ENCODE measurements at regions not wholly inside any gene's neighbourhood (a gene's known extent, or its start where the extent isn't known, plus 50 kb on each side); places are given as distances from the start of the nearest gene placed in this dataset.
"Not testable (repeated sequence)": the region's sequence is repeated elsewhere in the genome, so short reads cannot be mapped to it uniquely, and the experiment has no call there.

GRCh38 chr1:105437847-105438246, 1618.6 kb upstream of the PRMT6 start:
- Histone ChIP-seq H3K4me3 (no peak overlapping the region), H3K36me3 (no peaks in the 10 kb centered on the region), H3K9me3 (no peaks in the 10 kb centered on the region), H3K27me3 (no peaks in the 10 kb centered on the region), H3K4me1 (no peaks in the 10 kb centered on the region), H3K27ac (no peak overlapping the region)
- DNase-seq (ENCODE audit: extremely low spot score in 2 of 2) = no peak
- intact Hi-C loops (cut with DNase I) = no loop called here
- TF ChIP-seq CTCF (IDR thresholded peaks at IDR 0.05) = no peak

- H3K9me3 ChIP-seq = no peaks in the 10 kb centered on the region
Observed at GRCh38 chr1:105442901-105443300, 1613.6 kb upstream of the PRMT6 start.

GRCh38 chr1:105459759-105460158, 1596.7 kb upstream of the PRMT6 start:
- Histone ChIP-seq H3K27me3 (no peaks in the 10 kb centered on the region), H3K9me3 (no peaks in the 10 kb centered on the region), H3K4me3 (no peak overlapping the region), H3K27ac (no peak overlapping the region), H3K36me3 (no peaks in the 10 kb centered on the region), H3K4me1 (no peaks in the 10 kb centered on the region)
- intact Hi-C loops (cut with DNase I) = no loop called here
- TF ChIP-seq POLR2AphosphoS5 (IDR thresholded peaks at IDR 0.05; ENCODE audit: insufficient read depth in 1 of 2, low read depth in 1 of 2) (no peak), CTCF (IDR thresholded peaks at IDR 0.05) (no peak), POLR2A (IDR thresholded peaks at IDR 0.05) (no peak)
- DNase-seq (ENCODE audit: extremely low spot score in 2 of 2) = no peak

More at GRCh38 chr1:105442901-105443300, 1613.6 kb upstream of the PRMT6 start:
- Histone ChIP-seq H3K4me3 (no peak overlapping the region), H3K27me3 (no peaks in the 10 kb centered on the region), H3K27ac (no peak overlapping the region), H3K4me1 (no peaks in the 10 kb centered on the region), H3K36me3 (no peaks in the 10 kb centered on the region)
- intact Hi-C loops (cut with DNase I) = no loop called here
- TF ChIP-seq POLR2A (IDR thresholded peaks at IDR 0.05) = no peak
- TF ChIP-seq CTCF (IDR thresholded peaks at IDR 0.05) = no peak
- no peak for TF ChIP-seq POLR2AphosphoS5 (IDR thresholded peaks at IDR 0.05; ENCODE audit: insufficient read depth in 1 of 2, low read depth in 1 of 2)
- DNase-seq (ENCODE audit: extremely low spot score in 2 of 2) = no peak

- Histone ChIP-seq H3K36me3 (no peaks in the 10 kb centered on the region), H3K27ac (no peak overlapping the region), H3K4me3 (no peak overlapping the region), H3K4me1 (no peaks in the 10 kb centered on the region), H3K9me3 (no peaks in the 10 kb centered on the region), H3K27me3 (no peaks in the 10 kb centered on the region)
- DNase-seq (ENCODE audit: extremely low spot score in 2 of 2) = no peak
- TF ChIP-seq CTCF (IDR thresholded peaks at IDR 0.05) (no peak), POLR2AphosphoS5 (IDR thresholded peaks at IDR 0.05; ENCODE audit: insufficient read depth in 1 of 2, low read depth in 1 of 2) (no peak), POLR2A (IDR thresholded peaks at IDR 0.05) (no peak)
- intact Hi-C loops (cut with DNase I) = no loop called here
Observed at GRCh38 chr1:105462308-105462707, 1594.2 kb upstream of the PRMT6 start.

GRCh38 chr1:105467549-105467948, 1588.9 kb upstream of the PRMT6 start:
- H3K27me3 ChIP-seq = no peaks in the 10 kb centered on the region
- intact Hi-C loops (cut with DNase I) = no loop called here

GRCh38 chr1:105470541-105470940, 1585.9 kb upstream of the PRMT6 start:
- intact Hi-C loops (cut with DNase I); H3K4me1 ChIP-seq; H3K4me3 ChIP-seq; H3K27ac ChIP-seq; H3K9me3 ChIP-seq; H3K36me3 ChIP-seq; DNase-seq (ENCODE audit: extremely low spot score in 2 of 2); H3K27me3 ChIP-seq: not testable (repeated sequence)

More at GRCh38 chr1:105467549-105467948, 1588.9 kb upstream of the PRMT6 start:
- Histone ChIP-seq H3K4me1 (no peaks in the 10 kb centered on the region), H3K27ac (no peak overlapping the region), H3K36me3 (no peaks in the 10 kb centered on the region), H3K9me3 (no peaks in the 10 kb centered on the region), H3K4me3 (no peak overlapping the region)
- no peak for DNase-seq (ENCODE audit: extremely low spot score in 2 of 2)
- TF ChIP-seq CTCF (IDR thresholded peaks at IDR 0.05) (no peak), POLR2AphosphoS5 (IDR thresholded peaks at IDR 0.05; ENCODE audit: insufficient read depth in 1 of 2, low read depth in 1 of 2) (no peak), POLR2A (IDR thresholded peaks at IDR 0.05) (no peak)
